Esophagus muscularis mucosa (tissue), 4 donors: ENCODE measurements at regions not wholly inside any gene's neighbourhood (a gene's known extent, or its start where the extent isn't known, plus 50 kb on each side); places are given as distances from the start of the nearest gene placed in this dataset.

Experiments used
- EP300 ChIP-seq: sonication (generic); formaldehyde crosslinking; IDR thresholded peaks from one replicate; pipeline ENCODE4 v1.6.1; 2017; ENCODE audit warnings: antibody characterized with exemption
- POLR2AphosphoS5 ChIP-seq, 2 donors: sonication (generic); formaldehyde crosslinking; IDR thresholded peaks; one replicate each; pipeline ENCODE4 v1.6.1; 2017; ENCODE audit warnings: antibody characterized with exemption in 2 of 2
- TF ChIP-seq, protein P1 (sequence below), 3 experiments: fragments of 200-600 bp in 2 of 3; fragments of 450-650 bp in 1 of 3; sonication (generic) in 2 of 3; IDR thresholded peaks; one replicate each; pipeline ENCODE4 v1.5.1; 2017 to 2019; ENCODE audit warnings: antibody characterized with exemption in 3 of 3, mild to moderate bottlenecking in 2 of 3, moderate library complexity in 1 of 3

DNA sequence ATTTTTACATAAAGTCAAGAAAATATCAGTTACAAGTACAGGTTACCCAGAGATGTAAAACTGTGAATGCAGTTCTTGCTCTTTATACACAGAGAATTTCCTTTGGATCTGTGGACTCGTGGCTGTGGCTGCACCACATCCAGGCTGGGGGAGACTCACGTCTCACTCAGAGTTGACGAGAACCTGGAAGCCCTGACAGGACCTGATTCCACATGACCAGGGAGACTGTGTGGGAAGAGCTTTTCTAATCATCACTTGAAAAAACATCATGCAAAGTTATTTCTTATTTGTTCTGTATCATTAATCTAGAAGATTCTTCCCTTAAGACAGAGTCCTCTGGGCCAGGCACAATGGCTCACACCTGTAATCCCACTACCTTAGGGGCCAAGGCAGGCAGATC is 1159.0 kb downstream of the RPIA start:
- TF ChIP-seq, protein P1, sequence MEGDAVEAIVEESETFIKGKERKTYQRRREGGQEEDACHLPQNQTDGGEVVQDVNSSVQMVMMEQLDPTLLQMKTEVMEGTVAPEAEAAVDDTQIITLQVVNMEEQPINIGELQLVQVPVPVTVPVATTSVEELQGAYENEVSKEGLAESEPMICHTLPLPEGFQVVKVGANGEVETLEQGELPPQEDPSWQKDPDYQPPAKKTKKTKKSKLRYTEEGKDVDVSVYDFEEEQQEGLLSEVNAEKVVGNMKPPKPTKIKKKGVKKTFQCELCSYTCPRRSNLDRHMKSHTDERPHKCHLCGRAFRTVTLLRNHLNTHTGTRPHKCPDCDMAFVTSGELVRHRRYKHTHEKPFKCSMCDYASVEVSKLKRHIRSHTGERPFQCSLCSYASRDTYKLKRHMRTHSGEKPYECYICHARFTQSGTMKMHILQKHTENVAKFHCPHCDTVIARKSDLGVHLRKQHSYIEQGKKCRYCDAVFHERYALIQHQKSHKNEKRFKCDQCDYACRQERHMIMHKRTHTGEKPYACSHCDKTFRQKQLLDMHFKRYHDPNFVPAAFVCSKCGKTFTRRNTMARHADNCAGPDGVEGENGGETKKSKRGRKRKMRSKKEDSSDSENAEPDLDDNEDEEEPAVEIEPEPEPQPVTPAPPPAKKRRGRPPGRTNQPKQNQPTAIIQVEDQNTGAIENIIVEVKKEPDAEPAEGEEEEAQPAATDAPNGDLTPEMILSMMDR (IDR thresholded peaks at IDR 0.05) = no peak
- TF ChIP-seq EP300 = no peak
- TF ChIP-seq POLR2AphosphoS5 (IDR thresholded peaks at IDR 0.05) = no peak
